ENCODE measurements at regions not wholly inside any gene's neighbourhood (a gene's known extent, or its start where the extent isn't known, plus 50 kb on each side); places are given as distances from the start of the nearest gene placed in this dataset.
"Not testable (repeated sequence)": the region's sequence is repeated elsewhere in the genome, so short reads cannot be mapped to it uniquely, and the experiment has no call there.

GRCh38 chr13:81393110-81393509, 1052.2 kb upstream of the SPRY2 start:
- no peak for DNase-seq (ENCODE audit: low spot score)

GRCh38 chr13:81388400-81388799, 1047.5 kb upstream of the SPRY2 start:
- DNase-seq (ENCODE audit: low spot score): no peak

GRCh38 chr13:81383444-81383843, 1042.5 kb upstream of the SPRY2 start:
- no peak for DNase-seq (ENCODE audit: low spot score)

GRCh38 chr13:81382246-81382645, 1041.3 kb upstream of the SPRY2 start:
- no peak for DNase-seq (ENCODE audit: low spot score)

- no peak for DNase-seq (ENCODE audit: low spot score)
Observed at GRCh38 chr13:81381560-81381959, 1040.6 kb upstream of the SPRY2 start.

- no peak for DNase-seq (ENCODE audit: low spot score)
Observed at GRCh38 chr13:81379183-81379582, 1038.3 kb upstream of the SPRY2 start.

- DNase-seq (ENCODE audit: low spot score): no peak
Observed at GRCh38 chr13:81377921-81378320, 1037.0 kb upstream of the SPRY2 start.

GRCh38 chr13:81375709-81376108, 1034.8 kb upstream of the SPRY2 start:
- no peak for DNase-seq (ENCODE audit: low spot score)

GRCh38 chr13:81362711-81363110, 1021.8 kb upstream of the SPRY2 start:
- peak; percentile 38 for DNase-seq (ENCODE audit: low spot score)

GRCh38 chr13:81350056-81350455, 1009.1 kb upstream of the SPRY2 start:
- DNase-seq (ENCODE audit: low spot score): no peak

- DNase-seq (ENCODE audit: low spot score): not testable (repeated sequence)
Observed at GRCh38 chr13:81340118-81341069, 999.5 kb upstream of the SPRY2 start.

GRCh38 chr13:81339666-81340065, 998.7 kb upstream of the SPRY2 start:
- not testable (repeated sequence) for DNase-seq (ENCODE audit: low spot score)

- no peak for DNase-seq (ENCODE audit: low spot score)
Observed at GRCh38 chr13:81334481-81334880, 993.6 kb upstream of the SPRY2 start.

- no peak for DNase-seq (ENCODE audit: low spot score)
Observed at GRCh38 chr13:81326913-81327312, 986.0 kb upstream of the SPRY2 start.

GRCh38 chr13:81320516-81320915, 979.6 kb upstream of the SPRY2 start:
- no peak for DNase-seq (ENCODE audit: low spot score)

- no peak for DNase-seq (ENCODE audit: low spot score)
Observed at GRCh38 chr13:81319351-81319750, 978.4 kb upstream of the SPRY2 start.

- DNase-seq (ENCODE audit: low spot score): no peak
Observed at GRCh38 chr13:81318231-81319019, 977.5 kb upstream of the SPRY2 start.

- DNase-seq (ENCODE audit: low spot score): no peak
Observed at GRCh38 chr13:81314461-81314860, 973.5 kb upstream of the SPRY2 start.

GRCh38 chr13:81305928-81306327, 965.0 kb upstream of the SPRY2 start:
- no peak for DNase-seq (ENCODE audit: low spot score)

GRCh38 chr13:81304121-81304659, 963.3 kb upstream of the SPRY2 start:
- DNase-seq (ENCODE audit: low spot score): no peak

- DNase-seq (ENCODE audit: low spot score): no peak
Observed at GRCh38 chr13:81302677-81303076, 961.8 kb upstream of the SPRY2 start.

- no peak for DNase-seq (ENCODE audit: low spot score)
Observed at GRCh38 chr13:81302125-81302524, 961.2 kb upstream of the SPRY2 start.

- DNase-seq (ENCODE audit: low spot score): no peak
Observed at GRCh38 chr13:81295177-81295576, 954.3 kb upstream of the SPRY2 start.

Data from H4 (cell line).